Mesenchymal stem cell (in vitro differentiated cells and primary cell): ENCODE measurements at regions not wholly inside any gene's neighbourhood (a gene's known extent, or its start where the extent isn't known, plus 50 kb on each side); places are given as distances from the start of the nearest gene placed in this dataset.
A peak's percentile ranks its signal among the peaks of the same experiment; 100 is the strongest.

Source experiments
- DNase-seq: peaks from one replicate; pipeline ENCODE4 v3.0.0-alpha.2; 2013
- H2AFZ ChIP-seq: one replicate; pipeline ENCODE4 v1.6.1; 2013; ENCODE audit warnings: low read depth, mild to moderate bottlenecking, control low read depth, inconsistent platforms, low read length, moderate library complexity
- H2AK5ac ChIP-seq: 2 replicates; pipeline ENCODE4 v1.6.1; 2013; ENCODE audit warnings: low read length, moderate library complexity, mild to moderate bottlenecking, inconsistent platforms; ENCODE audit not compliant: severe bottlenecking
- H2BK120ac ChIP-seq: one replicate; pipeline ENCODE4 v1.6.1; 2013; ENCODE audit warnings: low read depth, mild to moderate bottlenecking, inconsistent platforms, low read length, moderate library complexity
- H2BK12ac ChIP-seq, 2 experiments: one replicate each; pipeline ENCODE4 v1.6.1; 2013; ENCODE audit warnings: inconsistent platforms in 2 of 2, low read length in 2 of 2, mild to moderate bottlenecking in 2 of 2, moderate library complexity in 2 of 2, control low read depth in 1 of 2
- H2BK15ac ChIP-seq: one replicate; pipeline ENCODE4 v1.6.1; 2013; ENCODE audit warnings: mild to moderate bottlenecking, low read depth, inconsistent platforms; ENCODE audit not compliant: poor library complexity, severe bottlenecking
- H2BK5ac ChIP-seq: 2 replicates; pipeline ENCODE4 v1.6.1; 2013; ENCODE audit warnings: low read depth, mild to moderate bottlenecking, low read length, control low read depth, inconsistent platforms; ENCODE audit not compliant: poor library complexity, severe bottlenecking
- H3K14ac ChIP-seq, 2 experiments: one replicate each; pipeline ENCODE4 v1.6.1; 2013; ENCODE audit warnings: inconsistent platforms in 2 of 2, low read length in 2 of 2, control low read depth in 1 of 2, mild to moderate bottlenecking in 1 of 2, moderate library complexity in 1 of 2
- H3K18ac ChIP-seq, 2 experiments: one replicate each; pipeline ENCODE4 v1.6.1; 2013; ENCODE audit warnings: inconsistent platforms in 2 of 2, low read length in 2 of 2, control low read depth in 1 of 2, low read depth in 1 of 2, mild to moderate bottlenecking in 1 of 2
- H3K23ac ChIP-seq, 2 experiments: one replicate each; pipeline ENCODE4 v1.6.1; 2013; ENCODE audit warnings: inconsistent platforms in 2 of 2, low read length in 2 of 2, mild to moderate bottlenecking in 2 of 2, moderate library complexity in 2 of 2, control low read depth in 1 of 2
- H3K27ac ChIP-seq: 2 replicates; pipeline ENCODE4 v1.5.1; 2013; ENCODE audit warnings: mild to moderate bottlenecking, moderate library complexity, low read length, control low read depth, inconsistent platforms; ENCODE audit not compliant: poor library complexity, severe bottlenecking
- H3K27me3 ChIP-seq, 2 experiments: 2 replicates each; pipeline versions ENCODE4 v1.6.1 to v1.7.0; 2013; ENCODE audit warnings: low read length in 2 of 2, mild to moderate bottlenecking in 2 of 2, moderate library complexity in 2 of 2, control low read depth in 1 of 2, inconsistent platforms in 1 of 2; ENCODE audit not compliant: control insufficient read depth in 1 of 2, insufficient read depth in 1 of 2
- H3K36me3 ChIP-seq, 2 experiments: 2 replicates each; pipeline versions ENCODE4 v1.6.1 to v1.7.0; 2013; ENCODE audit warnings: low read length in 2 of 2, control low read depth in 1 of 2, inconsistent platforms in 1 of 2, low read depth in 1 of 2, mild to moderate bottlenecking in 1 of 2; ENCODE audit not compliant: insufficient read depth in 2 of 2, control insufficient read depth in 1 of 2
- H3K4ac ChIP-seq, 2 experiments: one replicate each; pipeline ENCODE4 v1.6.1; 2013; ENCODE audit warnings: inconsistent platforms in 2 of 2, low read length in 2 of 2, mild to moderate bottlenecking in 2 of 2, moderate library complexity in 2 of 2, control low read depth in 1 of 2, low read depth in 1 of 2
- H3K4me1 ChIP-seq: 2 replicates; pipeline ENCODE4 v1.6.1; 2013; ENCODE audit warnings: low read depth, low read length, control low read depth; ENCODE audit not compliant: control insufficient read depth, insufficient read depth
- H3K4me2 ChIP-seq: 2 replicates; pipeline ENCODE4 v1.6.1; 2013; ENCODE audit warnings: low read length, mild to moderate bottlenecking, inconsistent platforms; ENCODE audit not compliant: poor library complexity, severe bottlenecking
- H3K4me3 ChIP-seq, 2 experiments: 2 replicates each; pipeline versions ENCODE4 v1.5.1 to v1.7.0; 2013; ENCODE audit warnings: low read length in 2 of 2, mild to moderate bottlenecking in 2 of 2, control low read depth in 1 of 2, low read depth in 1 of 2; ENCODE audit not compliant: insufficient read depth in 1 of 2
- H3K79me1 ChIP-seq: replicated peaks from 2 replicates; pipeline ENCODE4 v1.6.1; 2013; ENCODE audit warnings: mild to moderate bottlenecking, control low read depth, low read length, inconsistent platforms; ENCODE audit not compliant: poor library complexity, severe bottlenecking
- H3K9ac ChIP-seq: 2 replicates; pipeline ENCODE4 v1.7.0; 2013; ENCODE audit warnings: mild to moderate bottlenecking, low read length, moderate library complexity
- H3K9me3 ChIP-seq: 2 replicates; pipeline ENCODE4 v1.7.0; 2013; ENCODE audit warnings: mild to moderate bottlenecking, low read length; ENCODE audit not compliant: control insufficient read depth
- H4K8ac ChIP-seq: one replicate; pipeline ENCODE4 v1.6.1; 2013; ENCODE audit warnings: inconsistent platforms, mild to moderate bottlenecking, low read length, moderate library complexity
- H4K91ac ChIP-seq: one replicate; pipeline ENCODE4 v1.6.1; 2013; ENCODE audit warnings: mild to moderate bottlenecking, low read length, inconsistent platforms
- WGBS: methylation state at CpG from one replicate; pipeline ENCODE4 v1.1.7; 2013; ENCODE audit warnings: mixed read lengths; 5-methylcytosine and 5-hydroxymethylcytosine counted together

DNA sequence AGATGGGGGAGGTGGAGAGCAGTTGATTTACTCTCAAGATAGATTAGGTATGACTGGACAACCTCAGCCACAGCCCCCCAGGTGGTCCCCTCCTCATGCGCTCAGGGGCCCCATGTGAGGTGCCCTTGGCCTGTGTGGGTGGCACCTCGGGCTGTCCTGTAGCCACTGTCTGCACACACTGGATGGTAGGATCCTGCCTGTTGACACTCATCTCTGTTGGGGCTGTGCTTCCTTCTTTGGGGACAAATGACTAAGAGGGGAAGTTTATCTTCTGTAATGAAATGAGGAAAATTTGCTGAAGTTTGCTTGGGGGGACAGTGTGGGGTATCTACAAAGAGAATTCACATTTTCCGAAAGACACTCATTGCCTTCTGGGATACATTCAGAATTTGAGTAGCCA is 53.6 kb upstream of the ANTXRL start:
- H3K27me3 ChIP-seq, result peaks cover 31 to 49% of the 10 kb centered on the region in 2 experiments
- H3K14ac ChIP-seq, result no peak overlapping the region
- 88% methylated on average over 3 of the region's 3 CpGs for whole genome bisulfite sequencing
- H4K8ac ChIP-seq, result no peak overlapping the region
- no peak overlapping the region for H3K4me2 ChIP-seq
- H3K9ac ChIP-seq, result no peak overlapping the region
- H3K23ac ChIP-seq, result no peak overlapping the region
- no peak overlapping the region for H2AFZ ChIP-seq
- no peak overlapping the region for H2BK15ac ChIP-seq
- no peaks in the 10 kb centered on the region for H3K79me1 ChIP-seq
- no peak overlapping the region for H4K91ac ChIP-seq
- H3K4ac ChIP-seq, result no peak overlapping the region
- H2BK12ac ChIP-seq, result no peak overlapping the region
- DNase-seq, result no peak
- no peak overlapping the region for H3K27ac ChIP-seq
- H3K36me3 ChIP-seq, result no peaks in the 10 kb centered on the region
- peaks cover 3% of the 10 kb centered on the region for H3K9me3 ChIP-seq
- no peak overlapping the region for H2BK5ac ChIP-seq
- H3K18ac ChIP-seq, result no peak overlapping the region
- peaks cover 5% of the 10 kb centered on the region for H3K4me1 ChIP-seq
- no peak overlapping the region for H2BK120ac ChIP-seq
- H3K4me3 ChIP-seq, result no peak overlapping the region
- no peak overlapping the region for H2AK5ac ChIP-seq

DNA sequence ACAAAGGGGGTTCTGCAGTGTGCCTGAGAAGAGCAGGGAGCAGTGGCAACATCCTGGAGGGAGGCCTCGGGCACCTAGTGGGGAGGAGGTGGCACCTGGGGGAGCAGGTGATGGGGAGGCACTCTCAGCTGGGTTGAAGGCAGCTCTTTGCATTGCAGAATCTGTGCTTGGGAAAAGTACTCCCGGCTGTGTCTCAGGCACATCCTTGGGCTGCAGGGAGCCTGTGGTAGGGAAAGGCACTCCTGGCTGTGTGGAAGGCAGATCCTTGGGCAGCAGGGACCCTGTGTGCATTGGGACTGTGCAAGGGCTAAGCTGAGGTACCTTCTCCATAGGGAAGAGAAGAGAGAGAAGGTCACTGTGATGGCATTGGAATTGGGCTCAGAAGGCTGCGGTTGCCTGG is 52.8 kb upstream of the ANTXRL start:
- H3K27ac ChIP-seq, result no peak overlapping the region
- H3K4me2 ChIP-seq, result no peak overlapping the region
- 73% methylated on average over 3 of the region's 3 CpGs for WGBS
- no peak overlapping the region for H2AFZ ChIP-seq
- no peak overlapping the region for H4K91ac ChIP-seq
- no peak overlapping the region for H3K9ac ChIP-seq
- no peak overlapping the region for H3K18ac ChIP-seq
- H3K4me3 ChIP-seq, result no peak overlapping the region
- H3K14ac ChIP-seq, result peak overlapping the region in 1 of 2 experiments; percentile 4
- no peak overlapping the region for H2BK12ac ChIP-seq
- H3K23ac ChIP-seq, result no peak overlapping the region
- no peak overlapping the region for H4K8ac ChIP-seq
- H2BK15ac ChIP-seq, result no peak overlapping the region
- H2BK5ac ChIP-seq, result no peak overlapping the region
- peaks cover 31 to 43% of the 10 kb centered on the region in 2 experiments for H3K27me3 ChIP-seq
- peaks cover 3% of the 10 kb centered on the region for H3K9me3 ChIP-seq
- H3K79me1 ChIP-seq, result no peaks in the 10 kb centered on the region
- no peak overlapping the region for H2AK5ac ChIP-seq
- DNase-seq, result no peak
- peaks cover 2% of the 10 kb centered on the region for H3K4me1 ChIP-seq
- no peak overlapping the region for H2BK120ac ChIP-seq
- no peak overlapping the region for H3K4ac ChIP-seq
- H3K36me3 ChIP-seq, result no peaks in the 10 kb centered on the region

DNA sequence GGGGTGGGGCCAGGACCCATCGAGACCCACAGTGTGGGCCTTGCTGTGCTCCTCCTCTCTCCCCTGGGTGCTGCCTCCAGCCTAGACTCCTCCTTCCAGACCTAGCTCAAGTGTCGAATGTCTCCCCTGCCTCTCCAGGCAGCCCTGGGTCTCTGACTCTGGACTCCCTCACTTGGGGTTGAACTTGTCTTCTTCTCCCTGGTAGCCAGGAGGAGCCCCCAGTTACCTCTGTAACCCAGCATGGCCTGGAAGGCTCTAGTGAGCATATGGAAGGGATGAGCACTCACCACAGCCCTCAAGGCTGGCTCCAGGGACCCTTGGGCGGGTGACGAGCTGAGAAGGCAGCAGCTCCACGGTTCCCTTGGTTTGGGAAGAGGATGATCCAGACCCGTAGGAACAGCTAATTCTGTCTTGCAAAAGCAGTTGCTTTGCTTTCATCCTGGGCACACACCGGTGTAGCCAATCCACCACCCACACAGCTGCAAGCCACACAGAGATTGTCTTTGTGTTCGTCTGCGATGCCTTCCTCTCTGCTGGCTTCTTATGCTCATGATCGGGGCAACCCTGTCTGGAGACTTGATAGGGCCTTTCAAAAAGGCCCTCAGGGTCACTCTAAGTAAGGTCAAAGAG is 52.3 kb upstream of the ANTXRL start:
- H2BK12ac ChIP-seq, result no peak overlapping the region
- no peak overlapping the region for H2BK5ac ChIP-seq
- H3K36me3 ChIP-seq, result no peaks in the 10 kb centered on the region
- H3K27ac ChIP-seq, result no peak overlapping the region
- H3K18ac ChIP-seq, result no peak overlapping the region
- no peak overlapping the region for H2BK15ac ChIP-seq
- no peak overlapping the region for H3K4me2 ChIP-seq
- no peak overlapping the region for H4K91ac ChIP-seq
- WGBS, result 83% methylated on average over 10 of the region's 10 CpGs
- peak overlapping the region in 1 of 2 experiments; percentile 4 for H3K14ac ChIP-seq
- no peak overlapping the region for H3K9ac ChIP-seq
- no peak overlapping the region for H2BK120ac ChIP-seq
- H3K4ac ChIP-seq, result no peak overlapping the region
- no peak overlapping the region for H3K23ac ChIP-seq
- no peaks in the 10 kb centered on the region for H3K79me1 ChIP-seq
- H3K9me3 ChIP-seq, result peaks cover 3% of the 10 kb centered on the region
- no peak overlapping the region for H2AFZ ChIP-seq
- peaks cover 2% of the 10 kb centered on the region for H3K4me1 ChIP-seq
- H4K8ac ChIP-seq, result no peak overlapping the region
- H3K27me3 ChIP-seq, result peaks cover 31 to 39% of the 10 kb centered on the region in 2 experiments
- H2AK5ac ChIP-seq, result no peak overlapping the region
- no peak for DNase-seq
- H3K4me3 ChIP-seq, result no peak overlapping the region

DNA sequence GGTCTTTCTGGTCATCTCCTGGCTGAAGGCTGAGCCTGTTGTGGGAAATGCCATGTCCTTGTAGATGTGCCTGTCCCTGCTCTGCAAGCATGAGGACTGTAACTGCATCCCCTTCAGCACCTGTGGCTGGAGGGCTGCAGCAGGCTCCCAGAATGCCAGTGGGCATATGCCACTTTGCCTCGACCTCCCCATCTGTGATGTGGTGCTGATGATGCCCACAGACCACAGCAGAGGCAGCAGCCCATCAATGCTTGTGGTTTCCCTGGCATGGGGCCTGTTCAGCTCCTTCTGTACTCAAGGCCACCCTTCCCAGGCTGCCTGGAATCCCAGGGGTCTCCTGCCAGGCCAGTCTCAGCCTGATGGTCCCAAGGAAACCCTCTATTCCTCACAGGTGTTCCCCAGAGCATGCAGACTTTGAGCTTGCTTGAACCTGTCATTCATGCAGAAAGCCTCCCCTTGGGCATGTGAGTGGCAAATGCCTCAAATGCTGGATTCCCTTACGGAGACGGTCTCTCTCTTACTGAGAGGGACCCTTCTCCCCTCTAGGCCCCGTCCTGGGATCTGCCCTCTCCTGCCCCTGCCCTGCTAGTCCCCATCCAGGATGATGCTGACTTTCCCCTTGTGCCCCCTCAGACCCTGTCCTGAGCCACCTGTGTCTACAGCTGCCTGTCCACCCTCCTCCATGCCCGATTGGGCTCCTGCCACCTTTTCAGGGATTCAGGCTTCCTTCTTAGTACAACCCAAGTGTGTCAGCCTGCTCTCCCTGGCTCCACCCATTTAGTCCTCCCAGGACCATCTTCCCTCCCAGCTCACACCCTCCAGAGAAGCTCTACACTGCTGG is 50.9 kb upstream of the ANTXRL start:
- no peak overlapping the region for H3K4me3 ChIP-seq
- H4K8ac ChIP-seq, result no peak overlapping the region
- no peak overlapping the region for H3K23ac ChIP-seq
- no peak overlapping the region for H2BK15ac ChIP-seq
- no peak overlapping the region for H3K4ac ChIP-seq
- no peak overlapping the region for H3K27ac ChIP-seq
- no peak overlapping the region for H2BK5ac ChIP-seq
- no peak overlapping the region for H3K18ac ChIP-seq
- H3K36me3 ChIP-seq, result no peaks in the 10 kb centered on the region
- no peak overlapping the region for H2BK120ac ChIP-seq
- no peak overlapping the region for H2BK12ac ChIP-seq
- H3K4me1 ChIP-seq, result peaks cover 2% of the 10 kb centered on the region
- H3K9me3 ChIP-seq, result peaks cover 3% of the 10 kb centered on the region
- H2AFZ ChIP-seq, result no peak overlapping the region
- H4K91ac ChIP-seq, result no peak overlapping the region
- H2AK5ac ChIP-seq, result no peak overlapping the region
- no peak for DNase-seq
- H3K14ac ChIP-seq, result no peak overlapping the region
- 61% methylated on average over 5 of the region's 5 CpGs for WGBS
- H3K79me1 ChIP-seq, result no peaks in the 10 kb centered on the region
- H3K9ac ChIP-seq, result no peak overlapping the region
- H3K27me3 ChIP-seq, result peaks cover 31 to 45% of the 10 kb centered on the region in 2 experiments
- no peak overlapping the region for H3K4me2 ChIP-seq
